A549 (cell line): ENCODE measurements at regions not wholly inside any gene's neighbourhood (a gene's known extent, or its start where the extent isn't known, plus 50 kb on each side); places are given as distances from the start of the nearest gene placed in this dataset.

ENCODE experiments used
- ATAC-seq, 2 experiments: fragments of 200-7000 bp in 1 of 2; fragments of >200 bp in 1 of 2; cut with Nextera tagmentation in 1 of 2; cut with Tn5 transposase in 1 of 2; 3 replicates each; pipeline versions ENCODE4 v1.8.0 to v1.9.1; 2018 to 2020; ENCODE audit warnings: mild to moderate bottlenecking in 1 of 2, moderate library complexity in 1 of 2
- CTCF ChIA-PET: fragments of 300-600 bp; sonication (Branson Sonifier 250); formaldehyde crosslinking; extraction: SDS; loops from one replicate; lab custom pipeline; 2021; ENCODE audit warnings: antibody characterized with exemption, inconsistent platforms; lab: Yijun Ruan, JAX
- POLR2A ChIA-PET: fragments of 350-600 bp; formaldehyde crosslinking; extraction: SDS; loops from one replicate; lab custom pipeline; 2021; ENCODE audit warnings: antibody characterized with exemption, inconsistent platforms; lab: Yijun Ruan, JAX
- DNase-seq, 2 experiments: peaks; one replicate each; pipeline versions ENCODE4 v3.0.0 to v3.0.0-alpha.2; 2011 to 2016; ENCODE audit warnings: low read depth in 1 of 2, low spot score in 1 of 2
- FAIRE-seq: peaks from 2 replicates; lab custom pipeline; 2011; peaks lifted over from hg19 to GRCh38; lab: Jason Lieb, UNC
- H3K27ac ChIP-seq, 2 experiments: fragments of >200 bp; sonication (Bioruptor Twin); formaldehyde crosslinking; 3 replicates each; pipeline ENCODE4 v1.5.1; 2016 to 2017
- H3K4me1 ChIP-seq: fragments of >200 bp; sonication (Bioruptor Twin); formaldehyde crosslinking; 3 replicates; pipeline ENCODE4 v1.6.1; 2016
- H3K4me2 ChIP-seq: fragments of >200 bp; sonication (Bioruptor Twin); formaldehyde crosslinking; 3 replicates; pipeline ENCODE4 v1.6.1; 2016
- H3K4me3 ChIP-seq: fragments of >200 bp; sonication (Bioruptor Twin); formaldehyde crosslinking; 3 replicates; pipeline ENCODE4 v1.5.1; 2016
- H3K9me3 ChIP-seq: fragments of >200 bp; sonication (Bioruptor Twin); formaldehyde crosslinking; 3 replicates; pipeline ENCODE4 v1.6.1; 2016
- ATOH8 ChIP-seq: fragments of 250-450 bp; sonication (Bioruptor Pico); IDR thresholded peaks from 2 replicates; pipeline ENCODE4 v1.5.0; 2020; ENCODE audit warnings: low read depth, mild to moderate bottlenecking, moderate library complexity
- CHD2 ChIP-seq: fragments of 150-350 bp; IDR thresholded peaks from 2 replicates; pipeline ENCODE4 v1.6.1; 2014; ENCODE audit warnings: low read length; ENCODE audit not compliant: partially characterized antibody
- CHD4 ChIP-seq: fragments of 200-600 bp; sonication (generic); IDR thresholded peaks from 2 replicates; pipeline ENCODE4 v1.6.1; 2016; ENCODE audit warnings: antibody characterized with exemption, mild to moderate bottlenecking, borderline replicate concordance
- E2F6 ChIP-seq: IDR thresholded peaks from 2 replicates; pipeline ENCODE4 v1.6.1; 2012; ENCODE audit warnings: low read depth, borderline replicate concordance
- EHMT2 ChIP-seq: fragments of 200-600 bp; sonication (generic); IDR thresholded peaks from 2 replicates; pipeline ENCODE4 v1.6.1; 2016; ENCODE audit warnings: antibody characterized with exemption, low read depth, mild to moderate bottlenecking, moderate library complexity
- ELK1 ChIP-seq: fragments of 150-350 bp; IDR thresholded peaks from 2 replicates; pipeline ENCODE4 v1.6.1; 2014; ENCODE audit warnings: low read depth, mild to moderate bottlenecking, low read length
- ESRRA ChIP-seq: fragments of 150-350 bp; IDR thresholded peaks from 2 replicates; pipeline ENCODE4 v1.6.1; 2014; ENCODE audit warnings: mild to moderate bottlenecking, low read length, borderline replicate concordance
- FOSL2 ChIP-seq, 2 experiments: fragments of 450-650 bp in 1 of 2; fragments of >200 bp in 1 of 2; sonication (Bioruptor Twin) in 1 of 2; formaldehyde crosslinking; IDR thresholded peaks; 2 replicates each; pipeline versions ENCODE4 v1.5.0 to v1.6.1; 2016 to 2020; ENCODE audit warnings: mild to moderate bottlenecking in 1 of 2, moderate library complexity in 1 of 2
- HDAC2 ChIP-seq: fragments of 200-600 bp; sonication (generic); IDR thresholded peaks from 2 replicates; pipeline ENCODE4 v1.6.1; 2016
- HES2 ChIP-seq: fragments of >200 bp; sonication (Bioruptor Twin); formaldehyde crosslinking; IDR thresholded peaks from 2 replicates; pipeline ENCODE4 v1.6.1; 2016
- HEYL ChIP-seq: fragments of 250-450 bp; sonication (Bioruptor Pico); IDR thresholded peaks from 2 replicates; pipeline ENCODE4 v1.8.0; 2021; ENCODE audit warnings: mild to moderate bottlenecking, moderate library complexity
- MAX ChIP-seq: IDR thresholded peaks from 2 replicates; pipeline ENCODE4 v1.6.1; 2012
- MYC ChIP-seq: IDR thresholded peaks from 2 replicates; pipeline ENCODE4 v1.6.1; 2012; ENCODE audit warnings: mild to moderate bottlenecking, inconsistent platforms, low read length, improper control_type of control experiment, borderline replicate concordance
- PBX3 ChIP-seq: IDR thresholded peaks from 2 replicates; pipeline ENCODE4 v1.6.1; 2012
- PHF8 ChIP-seq: fragments of 200-600 bp; sonication (generic); IDR thresholded peaks from 2 replicates; pipeline ENCODE4 v1.6.1; 2016; ENCODE audit warnings: low read depth, mild to moderate bottlenecking, antibody characterized with exemption, moderate library complexity, borderline replicate concordance
- POLR2A ChIP-seq: IDR thresholded peaks from 2 replicates; pipeline ENCODE4 v1.6.1; 2012; ENCODE audit warnings: mild to moderate bottlenecking, low read length
- POLR2AphosphoS2 ChIP-seq: conservative IDR thresholded peaks from 2 replicates; pipeline ENCODE4 v1.6.1; 2012; ENCODE audit warnings: low read length, improper control_type of control experiment, inconsistent platforms
- RCOR1 ChIP-seq: fragments of 150-350 bp; IDR thresholded peaks from 2 replicates; pipeline ENCODE4 v1.6.1; 2014; ENCODE audit warnings: antibody characterized with exemption, low read length, low read depth
- RNF2 ChIP-seq: fragments of 200-600 bp; sonication (generic); IDR thresholded peaks from 2 replicates; pipeline ENCODE4 v1.6.1; 2016; ENCODE audit warnings: low read depth, mild to moderate bottlenecking, antibody characterized with exemption, moderate library complexity, borderline replicate concordance
- SMC3 ChIP-seq: fragments of >200 bp; sonication (Bioruptor Twin); formaldehyde crosslinking; IDR thresholded peaks from 3 replicates; pipeline ENCODE4 v1.6.1; 2018; ENCODE audit warnings: inconsistent platforms
- SREBF2 ChIP-seq: fragments of 450-650 bp; IDR thresholded peaks from 2 replicates; pipeline ENCODE4 v1.6.1; 2014; ENCODE audit warnings: mild to moderate bottlenecking, moderate library complexity
- USF2 ChIP-seq: fragments of 450-650 bp; IDR thresholded peaks from 2 replicates; pipeline ENCODE4 v1.6.1; 2014; ENCODE audit warnings: antibody characterized with exemption
- ZFP36 ChIP-seq: fragments of 450-650 bp; IDR thresholded peaks from 2 replicates; pipeline ENCODE4 v1.6.1; 2014; ENCODE audit warnings: borderline replicate concordance; ENCODE audit not compliant: partially characterized antibody
- ZNF302 ChIP-seq: fragments of 250-450 bp; sonication (Bioruptor Pico); IDR thresholded peaks from 2 replicates; pipeline ENCODE4 v1.9.0; 2021; ENCODE audit warnings: inconsistent platforms, mild to moderate bottlenecking, moderate library complexity
- WGBS: methylation state at CpG from one replicate; pipeline ENCODE4 v1.1.6; 2017; ENCODE audit errors: missing lambda C conversion rate; 5-methylcytosine and 5-hydroxymethylcytosine counted together

- TF ChIP-seq HDAC2 (no peak), ESRRA (no peak), HES2 (no peak)
Measured at GRCh38 chr18:44374966-44375365, 305.7 kb upstream of the SETBP1 start (continued).

- H3K9me3 ChIP-seq = no peaks in the 10 kb centered on the region
- TF ChIP-seq SMC3 = no peak
- TF ChIP-seq RNF2 = no peak
- no peak for TF ChIP-seq PBX3
- no peak for TF ChIP-seq EHMT2
- no peak for TF ChIP-seq ZNF302 (CRISPR knock-in tag)
- TF ChIP-seq PHF8 = no peak
- TF ChIP-seq CHD4 = no peak
- TF ChIP-seq ZFP36 = no peak
- TF ChIP-seq CHD2 = no peak
- no peak overlapping the region for H3K27ac ChIP-seq
- WGBS = 8% methylated on average over 5 of the region's 5 CpGs
- CTCF ChIA-PET = interaction anchor here (1.0 kb wide), 1 partner anchor 799 kb away, joined by 3 read pairs; no protein-coding TSS in a partner anchor
- H3K4me2 ChIP-seq = no peak overlapping the region
- DNase-seq (no peak), FAIRE-seq (no peak), ATAC-seq (no peak)
- no peak overlapping the region for H3K4me3 ChIP-seq
- H3K4me1 ChIP-seq = no peaks in the 10 kb centered on the region
- POLR2A ChIA-PET = no interaction called here
Measured at GRCh38 chr18:44386401-44386800, 294.3 kb upstream of the SETBP1 start.

GRCh38 chr18:44388329-44388728 is 292.4 kb upstream of the SETBP1 start:
- Histone ChIP-seq H3K4me1 (no peaks in the 10 kb centered on the region), H3K9me3 (no peaks in the 10 kb centered on the region), H3K27ac (no peak overlapping the region), H3K4me3 (no peak overlapping the region), H3K4me2 (no peak overlapping the region)
- FAIRE-seq (no peak), DNase-seq (no peak), ATAC-seq (no peak)
- CTCF ChIA-PET = no interaction called here
- TF ChIP-seq FOSL2 (IDR thresholded peaks at IDR 0.05) = no peak
- no peak for TF ChIP-seq FOSL2 (CRISPR knock-in tag; IDR thresholded peaks at IDR 0.05)
- no peak for TF ChIP-seq HEYL
- TF ChIP-seq USF2 = no peak
- no peak for TF ChIP-seq POLR2AphosphoS2
- TF ChIP-seq E2F6 = no peak
- TF ChIP-seq MYC = no peak
- TF ChIP-seq RCOR1 = no peak
- no peak for TF ChIP-seq SREBF2
- TF ChIP-seq ELK1 = no peak
- TF ChIP-seq MAX = no peak
- no peak for TF ChIP-seq ATOH8
- TF ChIP-seq POLR2A = no peak
- POLR2A ChIA-PET = no interaction called here
- WGBS = 37% methylated on average over 2 of the region's 2 CpGs
